GM12873 (cell line): ENCODE measurements at regions not wholly inside any gene's neighbourhood (a gene's known extent, or its start where the extent isn't known, plus 50 kb on each side); places are given as distances from the start of the nearest gene placed in this dataset.

Experiments used
- TF ChIP-seq, protein P1 (sequence below): IDR thresholded peaks from 2 replicates; pipeline ENCODE4 v1.5.1; 2012; ENCODE audit warnings: low read depth, mild to moderate bottlenecking, moderate library complexity, low read length, control low read depth; ENCODE audit not compliant: insufficient read depth; ENCODE audit errors: missing control alignments

DNA sequence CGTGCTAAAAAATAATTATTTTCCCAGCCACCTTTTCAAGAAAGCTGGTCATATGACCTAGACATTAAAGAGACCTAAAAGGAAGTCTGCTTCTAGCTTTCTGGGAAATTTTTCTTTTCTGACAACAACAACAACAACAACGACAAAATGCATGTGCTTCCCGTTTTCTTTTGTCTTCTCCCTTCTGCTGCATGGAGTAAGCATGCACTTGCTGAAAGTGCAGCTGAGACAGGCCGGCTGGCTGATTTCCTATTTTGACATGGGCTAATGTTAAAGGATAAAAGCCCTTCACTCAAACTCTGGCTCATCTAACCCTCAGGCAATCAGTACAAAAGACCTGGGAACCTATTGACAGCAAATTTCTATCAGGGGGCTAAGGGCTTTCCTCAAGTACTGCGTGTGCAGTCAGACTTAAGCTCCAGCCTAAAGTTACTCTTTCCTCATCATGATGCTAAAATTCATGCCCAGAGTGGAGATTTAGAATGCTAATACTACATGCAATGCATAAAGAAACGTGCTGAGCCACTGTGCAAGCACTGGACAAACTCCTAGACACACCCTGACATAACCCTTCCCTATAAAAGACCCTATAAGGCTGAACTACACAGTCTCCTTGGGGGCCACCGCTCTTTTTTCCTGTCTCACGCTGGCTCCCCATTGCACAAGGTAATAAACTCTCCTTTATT is 811.1 kb downstream of the UQCRFS1 start:
- TF ChIP-seq, protein P1, sequence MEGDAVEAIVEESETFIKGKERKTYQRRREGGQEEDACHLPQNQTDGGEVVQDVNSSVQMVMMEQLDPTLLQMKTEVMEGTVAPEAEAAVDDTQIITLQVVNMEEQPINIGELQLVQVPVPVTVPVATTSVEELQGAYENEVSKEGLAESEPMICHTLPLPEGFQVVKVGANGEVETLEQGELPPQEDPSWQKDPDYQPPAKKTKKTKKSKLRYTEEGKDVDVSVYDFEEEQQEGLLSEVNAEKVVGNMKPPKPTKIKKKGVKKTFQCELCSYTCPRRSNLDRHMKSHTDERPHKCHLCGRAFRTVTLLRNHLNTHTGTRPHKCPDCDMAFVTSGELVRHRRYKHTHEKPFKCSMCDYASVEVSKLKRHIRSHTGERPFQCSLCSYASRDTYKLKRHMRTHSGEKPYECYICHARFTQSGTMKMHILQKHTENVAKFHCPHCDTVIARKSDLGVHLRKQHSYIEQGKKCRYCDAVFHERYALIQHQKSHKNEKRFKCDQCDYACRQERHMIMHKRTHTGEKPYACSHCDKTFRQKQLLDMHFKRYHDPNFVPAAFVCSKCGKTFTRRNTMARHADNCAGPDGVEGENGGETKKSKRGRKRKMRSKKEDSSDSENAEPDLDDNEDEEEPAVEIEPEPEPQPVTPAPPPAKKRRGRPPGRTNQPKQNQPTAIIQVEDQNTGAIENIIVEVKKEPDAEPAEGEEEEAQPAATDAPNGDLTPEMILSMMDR, result no peak

DNA sequence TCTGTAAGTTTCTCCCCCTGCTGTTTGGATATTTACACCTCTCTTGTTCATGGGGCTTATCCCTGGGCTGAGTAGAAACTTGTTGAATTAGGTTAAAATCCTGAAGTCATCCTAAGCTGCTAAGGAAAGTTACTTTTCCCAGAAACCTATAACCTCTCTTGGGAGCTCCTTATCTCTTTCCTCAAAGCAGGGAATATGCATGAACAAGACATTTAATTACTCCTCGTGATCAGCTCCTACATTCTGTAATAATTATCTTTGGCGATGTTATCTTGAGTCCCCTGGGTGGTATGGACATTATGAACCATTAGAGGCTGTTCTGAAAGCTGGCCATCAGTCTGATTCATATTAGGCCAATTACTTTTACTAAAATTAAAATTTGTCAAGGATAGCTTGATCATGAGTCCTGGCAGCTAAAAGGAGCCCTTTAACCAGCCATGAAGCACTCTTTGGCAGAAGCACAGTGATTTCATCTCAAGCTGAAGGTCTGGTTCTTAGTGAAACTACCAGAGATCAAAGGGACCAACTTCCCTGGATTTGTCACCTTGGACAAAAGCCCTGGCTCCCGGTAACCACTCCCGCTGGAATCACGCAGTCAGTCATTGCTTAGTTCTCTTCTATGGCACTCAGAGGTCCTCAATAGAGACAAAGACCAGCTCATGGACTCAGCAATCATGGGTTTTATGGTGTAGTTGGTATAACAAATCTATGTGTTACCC is 811.8 kb downstream of the UQCRFS1 start:
- TF ChIP-seq, protein P1, result no peak

DNA sequence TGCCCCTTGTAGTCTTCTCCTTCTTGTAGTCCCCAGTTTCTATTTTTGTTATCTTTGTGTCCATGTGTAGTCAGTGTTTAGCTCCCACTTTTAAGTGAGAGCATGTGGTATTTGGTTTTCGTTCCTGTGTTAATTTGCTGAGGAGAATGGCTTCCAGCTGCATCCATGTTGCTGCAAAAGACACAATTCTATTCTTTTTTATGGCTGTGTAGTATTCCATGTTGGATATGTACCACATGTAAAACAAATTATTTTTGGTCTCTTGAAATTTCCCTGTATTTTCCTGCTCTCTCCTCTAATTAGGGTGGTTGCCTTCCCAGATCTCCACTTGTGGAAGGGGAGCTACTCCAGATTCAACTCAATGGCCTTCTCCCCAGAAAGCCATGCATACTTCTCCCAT is 813.8 kb downstream of the UQCRFS1 start:
- TF ChIP-seq, protein P1, result no peak

DNA sequence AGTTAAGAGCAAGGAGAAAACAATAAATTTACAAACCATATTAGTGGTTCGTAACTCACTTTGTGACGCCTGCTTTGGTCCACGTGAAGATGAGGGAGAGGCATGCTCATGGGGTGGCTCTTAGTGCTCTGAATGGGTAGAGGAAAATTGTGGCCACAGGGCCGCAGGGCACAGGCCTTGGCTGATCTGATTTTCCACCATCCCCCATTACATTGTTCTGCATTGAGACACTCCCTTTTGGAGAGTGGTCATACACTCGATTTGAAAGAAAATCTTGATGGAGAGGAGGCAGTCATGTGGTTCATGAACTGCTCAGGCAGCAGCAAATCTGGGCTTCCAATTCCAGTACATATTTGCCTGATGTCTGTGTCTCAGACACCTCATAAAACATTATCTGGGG is 815.2 kb downstream of the UQCRFS1 start:
- TF ChIP-seq, protein P1, result no peak

DNA sequence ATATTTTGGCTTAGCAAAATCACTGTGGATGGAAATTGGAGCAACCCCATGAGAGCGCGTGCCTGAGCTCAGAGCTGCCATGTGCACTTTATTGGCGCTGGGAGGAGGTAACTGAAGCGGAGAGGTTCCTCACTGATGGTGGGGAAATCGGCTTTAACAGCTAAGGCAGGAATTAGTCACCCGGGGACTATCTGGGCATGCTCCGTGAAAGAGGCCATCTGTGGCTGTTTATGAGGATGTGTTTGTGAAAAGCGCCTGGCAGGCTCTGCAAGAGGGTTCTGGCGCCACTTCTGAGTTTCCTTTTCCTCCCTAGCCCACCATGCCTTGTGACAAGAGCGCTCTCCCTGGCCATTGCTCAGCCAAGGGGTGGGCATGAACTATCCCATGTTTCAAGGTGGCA is 815.6 kb downstream of the UQCRFS1 start:
- TF ChIP-seq, protein P1, result no peak

DNA sequence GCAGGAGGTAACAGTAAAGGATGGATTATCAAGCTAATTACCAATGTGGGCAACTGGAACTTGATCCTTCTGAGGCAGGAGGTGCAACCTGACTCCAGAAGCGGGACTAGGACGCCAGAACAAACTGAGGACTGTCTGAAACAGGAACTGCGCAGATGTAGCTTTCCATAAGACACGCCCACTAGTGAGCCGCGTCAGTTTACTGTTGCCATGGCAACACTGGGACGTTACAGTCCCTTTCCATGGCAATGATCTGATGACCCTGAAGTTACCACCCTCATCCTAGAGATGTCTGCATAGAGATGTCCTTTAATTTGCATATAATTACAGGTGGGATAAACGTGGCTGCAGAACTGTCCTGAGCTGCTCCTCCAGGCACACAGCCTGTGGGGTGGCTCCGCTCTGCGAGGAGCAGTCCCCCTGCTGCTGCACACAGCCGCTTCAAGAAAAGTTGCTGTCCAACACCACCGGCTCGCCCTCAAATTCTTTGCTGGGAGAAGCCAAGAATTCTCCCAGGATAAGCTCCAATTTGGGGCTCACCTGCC is 816.6 kb downstream of the UQCRFS1 start:
- TF ChIP-seq, protein P1, result no peak

DNA sequence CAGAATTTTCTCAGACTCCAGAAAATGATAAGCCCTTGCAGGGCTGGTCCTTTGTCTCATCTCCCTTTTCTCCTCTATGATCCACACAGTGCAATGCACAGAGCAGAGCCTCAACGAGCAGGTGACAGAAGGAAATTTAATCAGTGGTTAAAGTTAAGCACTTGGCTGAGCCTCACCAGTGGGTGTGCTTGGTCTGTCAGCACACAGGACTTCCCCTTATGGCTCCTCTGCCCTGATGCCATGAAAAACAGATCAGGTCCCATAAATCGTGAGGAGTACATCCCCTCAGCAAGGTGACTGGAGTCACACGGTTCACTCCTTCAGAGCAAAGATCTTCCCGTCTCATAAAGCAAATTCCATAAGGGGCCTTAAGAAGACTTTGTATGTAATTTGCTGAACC is 818.2 kb downstream of the UQCRFS1 start:
- TF ChIP-seq, protein P1, result no peak
